Stimulated activated CD8-positive, alpha-beta memory T cell treated with anti-CD3 and anti-CD28 coated beads, Interleukin-4, amount 100 ng/mL, for 1 hour (primary cell): ENCODE measurements at regions not wholly inside any gene's neighbourhood (a gene's known extent, or its start where the extent isn't known, plus 50 kb on each side); places are given as distances from the start of the nearest gene placed in this dataset.

Experiments used
- DNase-seq, 2 donors: peaks; one replicate each; pipeline ENCODE4 v3.0.0-alpha.2; 2020; ENCODE audit warnings: low read depth in 2 of 2, low spot score in 1 of 2

GRCh38 chr7:21357151-21358097, 70.5 kb upstream of the SP4 start:
- no peak for DNase-seq

GRCh38 chr7:21358648-21359047, 69.2 kb upstream of the SP4 start:
- no peak for DNase-seq

- DNase-seq: no peak
Measured at GRCh38 chr7:21359163-21359562, 68.7 kb upstream of the SP4 start.

- no peak for DNase-seq
Measured at GRCh38 chr7:21361413-21362125, 66.3 kb upstream of the SP4 start.

- DNase-seq: no peak
Measured at GRCh38 chr7:21364801-21365271, 63.0 kb upstream of the SP4 start.

GRCh38 chr7:21365866-21366624, 61.8 kb upstream of the SP4 start:
- DNase-seq: no peak

GRCh38 chr7:21367081-21367480, 60.8 kb upstream of the SP4 start:
- no peak for DNase-seq

- no peak for DNase-seq
Measured at GRCh38 chr7:21367537-21367936, 60.3 kb upstream of the SP4 start.

- DNase-seq: no peak
Measured at GRCh38 chr7:21368317-21368716, 59.6 kb upstream of the SP4 start.

GRCh38 chr7:21370283-21370982, 57.5 kb upstream of the SP4 start:
- DNase-seq: no peak

GRCh38 chr7:21371360-21371759, 56.5 kb upstream of the SP4 start:
- DNase-seq: no peak

GRCh38 chr7:21373031-21373430, 54.9 kb upstream of the SP4 start:
- DNase-seq: no peak

- DNase-seq: no peak
Measured at GRCh38 chr7:21374134-21374533, 53.7 kb upstream of the SP4 start.

GRCh38 chr7:21377545-21377944, 50.3 kb upstream of the SP4 start:
- DNase-seq: no peak
